Neural cell (in vitro differentiated cells): ENCODE measurements at regions not wholly inside any gene's neighbourhood (a gene's known extent, or its start where the extent isn't known, plus 50 kb on each side); places are given as distances from the start of the nearest gene placed in this dataset.
"Not testable (repeated sequence)": the region's sequence is repeated elsewhere in the genome, so short reads cannot be mapped to it uniquely, and the experiment has no call there.

Experiments
- H2AFZ ChIP-seq: fragments of 200-600, 300-800 bp; sonication (generic), shearing (Covaris generic); 2 replicates; pipeline ENCODE4 v1.6.0; 2014; ENCODE audit warnings: low read depth, mild to moderate bottlenecking, antibody characterized with exemption, low read length, moderate library complexity
- H3F3A ChIP-seq: fragments of 200-600 bp; shearing (Covaris generic); 2 replicates; pipeline ENCODE4 v1.6.1; 2016; ENCODE audit warnings: mild to moderate bottlenecking, moderate library complexity, mixed read lengths, antibody characterized with exemption, low read length; ENCODE audit not compliant: insufficient read depth, poor library complexity, severe bottlenecking
- H3K27ac ChIP-seq: fragments of 200-600, 300-800 bp; sonication (generic), shearing (Covaris generic); 2 replicates; pipeline ENCODE4 v1.5.1; 2014; ENCODE audit warnings: mild to moderate bottlenecking, low read length, moderate library complexity
- H3K27me3 ChIP-seq: fragments of 300-800, 200-600 bp; sonication (generic), shearing (Covaris generic); 2 replicates; pipeline ENCODE4 v1.6.0; 2014; ENCODE audit warnings: mild to moderate bottlenecking, low read depth, low read length, moderate library complexity; ENCODE audit not compliant: insufficient read depth
- H3K36me3 ChIP-seq: fragments of 300-800, 200-600 bp; sonication (generic), shearing (Covaris generic); 2 replicates; pipeline ENCODE4 v1.5.1; 2014; ENCODE audit warnings: mild to moderate bottlenecking, antibody characterized with exemption, low read length, moderate library complexity; ENCODE audit not compliant: insufficient read depth
- H3K4me2 ChIP-seq: fragments of 300-800, 200-600 bp; sonication (generic), shearing (Covaris generic); 2 replicates; pipeline ENCODE4 v1.6.0; 2014; ENCODE audit warnings: mild to moderate bottlenecking, low read length
- H3K4me3 ChIP-seq: fragments of 300-800, 200-600 bp; sonication (generic), shearing (Covaris generic); 2 replicates; pipeline ENCODE4 v1.5.1; 2014; ENCODE audit warnings: mild to moderate bottlenecking, low read length, moderate library complexity
- H3K79me2 ChIP-seq: fragments of 200-600 bp; shearing (Covaris generic); replicated peaks from 2 replicates; pipeline ENCODE4 v1.6.0; 2014; ENCODE audit warnings: mild to moderate bottlenecking, low read length, moderate library complexity; ENCODE audit not compliant: insufficient read depth
- H3K9ac ChIP-seq: fragments of 300-800, 200-600 bp; sonication (generic), shearing (Covaris generic); 2 replicates; pipeline ENCODE4 v1.6.1; 2016; ENCODE audit warnings: mild to moderate bottlenecking, low read length, mixed read lengths
- H3K9me2 ChIP-seq: fragments of 200-600 bp; shearing (Covaris generic); 2 replicates; pipeline ENCODE4 v1.6.1; 2016; ENCODE audit warnings: mild to moderate bottlenecking, low read length, mixed read lengths; ENCODE audit not compliant: insufficient read depth
- H3K9me3 ChIP-seq: fragments of 200-600, 300-800 bp; sonication (generic), shearing (Covaris generic); 2 replicates; pipeline ENCODE4 v1.6.1; 2016; ENCODE audit warnings: mild to moderate bottlenecking, mixed run types, low read length, moderate library complexity, mixed read lengths
- H4K20me1 ChIP-seq: fragments of 200-600 bp; shearing (Covaris generic); 2 replicates; pipeline ENCODE4 v1.6.1; 2016; ENCODE audit warnings: mild to moderate bottlenecking, mixed run types; ENCODE audit not compliant: insufficient read depth
- CTCF ChIP-seq: fragments of 450-650 bp; IDR thresholded peaks from 2 replicates; pipeline ENCODE4 v1.5.1; 2014; ENCODE audit warnings: antibody characterized with exemption, mild to moderate bottlenecking, moderate library complexity; ENCODE audit not compliant: poor library complexity, severe bottlenecking
- EP300 ChIP-seq: fragments of 450-650 bp; conservative IDR thresholded peaks from 2 replicates; pipeline ENCODE4 v1.6.1; 2014; ENCODE audit warnings: antibody characterized with exemption, mild to moderate bottlenecking, moderate library complexity; ENCODE audit not compliant: poor library complexity, severe bottlenecking
- EZH2 ChIP-seq: fragments of 200-600, 300-800 bp; shearing (Covaris generic), sonication (generic); IDR thresholded peaks from 2 replicates; pipeline ENCODE4 v1.6.1; 2014; ENCODE audit warnings: antibody characterized with exemption, low read length, borderline replicate concordance, mild to moderate bottlenecking; ENCODE audit not compliant: insufficient read depth, poor library complexity, severe bottlenecking
- MXI1 ChIP-seq: fragments of 450-650 bp; conservative IDR thresholded peaks from 2 replicates; pipeline ENCODE4 v1.6.1; 2014; ENCODE audit warnings: antibody characterized with exemption, mild to moderate bottlenecking; ENCODE audit not compliant: poor library complexity, severe bottlenecking
- POLR2AphosphoS5 ChIP-seq: IDR thresholded peaks from 2 replicates; pipeline ENCODE4 v1.6.1; 2012
- RAD21 ChIP-seq: fragments of 450-650 bp; conservative IDR thresholded peaks from 2 replicates; pipeline ENCODE4 v1.6.1; 2014; ENCODE audit warnings: antibody characterized with exemption, mild to moderate bottlenecking, moderate library complexity
- REST ChIP-seq: IDR thresholded peaks from 2 replicates; pipeline ENCODE4 v1.6.1; 2012; ENCODE audit warnings: borderline replicate concordance
- SMC3 ChIP-seq: fragments of 450-650 bp; conservative IDR thresholded peaks from 2 replicates; pipeline ENCODE4 v1.6.1; 2014; ENCODE audit warnings: antibody characterized with exemption, mild to moderate bottlenecking, moderate library complexity; ENCODE audit not compliant: poor library complexity
- TAF1 ChIP-seq: IDR thresholded peaks from 2 replicates; pipeline ENCODE4 v1.6.1; 2012; ENCODE audit warnings: low read depth

- H3F3A ChIP-seq = no peaks in the 10 kb centered on the region
- no peaks in the 10 kb centered on the region for H3K79me2 ChIP-seq
- no peaks in the 10 kb centered on the region for H3K27me3 ChIP-seq
- no peak overlapping the region for H3K4me3 ChIP-seq
- TF ChIP-seq RAD21 (no peak), POLR2AphosphoS5 (no peak)
- H4K20me1 ChIP-seq = no peaks in the 10 kb centered on the region
- no peak overlapping the region for H3K9ac ChIP-seq
- H3K4me2 ChIP-seq = no peak overlapping the region
- no peaks in the 10 kb centered on the region for H3K9me3 ChIP-seq
- no peaks in the 10 kb centered on the region for H3K9me2 ChIP-seq
- H2AFZ ChIP-seq = no peak overlapping the region
- H3K36me3 ChIP-seq = no peaks in the 10 kb centered on the region
- H3K27ac ChIP-seq = no peak overlapping the region
These were observed 346.4 kb downstream of the SETD4 start for GRCh38 chr21:35713914-35714313.

- Histone ChIP-seq H3K27me3 (no peaks in the 10 kb centered on the region), H3K9me3 (no peaks in the 10 kb centered on the region), H3K27ac (no peak overlapping the region), H3K36me3 (no peaks in the 10 kb centered on the region), H3K9ac (no peak overlapping the region), H3K4me2 (no peak overlapping the region), H4K20me1 (no peaks in the 10 kb centered on the region), H3K79me2 (no peaks in the 10 kb centered on the region), H3K4me3 (no peak overlapping the region), H3K9me2 (no peaks in the 10 kb centered on the region), H3F3A (no peaks in the 10 kb centered on the region), H2AFZ (no peak overlapping the region)
- no peak for TF ChIP-seq REST
- TF ChIP-seq RAD21 = no peak
- no peak for TF ChIP-seq EP300
- TF ChIP-seq CTCF = no peak
- no peak for TF ChIP-seq EZH2
- no peak for TF ChIP-seq TAF1
- TF ChIP-seq MXI1 = no peak
- TF ChIP-seq SMC3 = no peak
- no peak for TF ChIP-seq POLR2AphosphoS5
These were observed 348.7 kb downstream of the SETD4 start for GRCh38 chr21:35711661-35712060.

- Histone ChIP-seq H3K4me3 (no peak overlapping the region), H4K20me1 (no peaks in the 10 kb centered on the region), H3K4me2 (no peak overlapping the region), H3K9me3 (no peaks in the 10 kb centered on the region), H3K27ac (no peak overlapping the region), H3K9ac (no peak overlapping the region), H3F3A (no peaks in the 10 kb centered on the region), H3K9me2 (no peaks in the 10 kb centered on the region), H2AFZ (no peak overlapping the region), H3K27me3 (no peaks in the 10 kb centered on the region), H3K36me3 (no peaks in the 10 kb centered on the region), H3K79me2 (no peaks in the 10 kb centered on the region)
- TF ChIP-seq REST (no peak), RAD21 (no peak), EZH2 (no peak), MXI1 (no peak), POLR2AphosphoS5 (no peak), SMC3 (no peak)
These were observed 349.1 kb downstream of the SETD4 start for GRCh38 chr21:35711213-35711612.

- H3K79me2 ChIP-seq, H4K20me1 ChIP-seq, H3K27me3 ChIP-seq, H3K4me2 ChIP-seq, H2AFZ ChIP-seq, H3K36me3 ChIP-seq, H3K9me2 ChIP-seq, H3K9ac ChIP-seq, H3F3A ChIP-seq, H3K9me3 ChIP-seq, H3K27ac ChIP-seq, H3K4me3 ChIP-seq: not testable (repeated sequence)
These were observed 350.3 kb downstream of the SETD4 start for GRCh38 chr21:35709990-35710389.
